HCT116 (cell line): ENCODE measurements at regions not wholly inside any gene's neighbourhood (a gene's known extent, or its start where the extent isn't known, plus 50 kb on each side); places are given as distances from the start of the nearest gene placed in this dataset.

Source experiments
- ELF1 ChIP-seq: IDR thresholded peaks from 2 replicates; pipeline ENCODE4 v1.6.1; 2012; ENCODE audit warnings: low read depth, borderline replicate concordance
- EZH2phosphoT487 ChIP-seq: fragments of 200-600 bp; IDR thresholded peaks from 2 replicates; pipeline ENCODE4 v1.6.1; 2018; ENCODE audit warnings: antibody characterized with exemption, borderline replicate concordance
- POLR2A ChIP-seq: IDR thresholded peaks from 2 replicates; pipeline ENCODE4 v1.7.0; 2011; ENCODE audit warnings: borderline replicate concordance; ENCODE audit not compliant: insufficient read depth, insufficient read length; ENCODE audit errors: extremely low read depth
- POLR2AphosphoS5 ChIP-seq: IDR thresholded peaks from 2 replicates; pipeline ENCODE4 v1.6.1; 2011; ENCODE audit warnings: mild to moderate bottlenecking, low read depth, low read length, moderate library complexity
- RAD21 ChIP-seq: IDR thresholded peaks from 2 replicates; pipeline ENCODE4 v1.6.1; 2012; ENCODE audit warnings: low read depth, mild to moderate bottlenecking
- YY1 ChIP-seq: IDR thresholded peaks from 2 replicates; pipeline ENCODE4 v1.6.1; 2011; ENCODE audit warnings: low read length, low read depth, moderate library complexity, mild to moderate bottlenecking; ENCODE audit not compliant: insufficient replicate concordance; ENCODE audit errors: extremely low read depth
- ZFX ChIP-seq: fragments of 450-650 bp; IDR thresholded peaks from 2 replicates; pipeline ENCODE4 v1.6.1; 2017
- TF ChIP-seq, protein P1 (sequence below), 3 experiments: fragments of 200-600 bp in 1 of 3; sonication (generic) in 1 of 3; IDR thresholded peaks in 2 of 3; conservative IDR thresholded peaks in 1 of 3; 2 replicates each; pipeline ENCODE4 v1.5.1; 2012 to 2017; ENCODE audit warnings: low read depth in 2 of 3, low read length in 2 of 3, antibody characterized with exemption in 1 of 3, borderline replicate concordance in 1 of 3, control low read depth in 1 of 3, mild to moderate bottlenecking in 1 of 3, mixed read lengths in 1 of 3, mixed run types in 1 of 3, moderate library complexity in 1 of 3; ENCODE audit not compliant: insufficient read depth in 1 of 3
- TF ChIP-seq, protein P2 (sequence below): IDR thresholded peaks from 2 replicates; pipeline ENCODE4 v1.6.1; 2011; ENCODE audit warnings: mild to moderate bottlenecking, low read length, moderate library complexity; ENCODE audit not compliant: insufficient replicate concordance; ENCODE audit errors: extremely low read depth
- TF ChIP-seq, protein P3 (sequence below): IDR thresholded peaks from 2 replicates; pipeline ENCODE4 v1.6.1; 2012

DNA sequence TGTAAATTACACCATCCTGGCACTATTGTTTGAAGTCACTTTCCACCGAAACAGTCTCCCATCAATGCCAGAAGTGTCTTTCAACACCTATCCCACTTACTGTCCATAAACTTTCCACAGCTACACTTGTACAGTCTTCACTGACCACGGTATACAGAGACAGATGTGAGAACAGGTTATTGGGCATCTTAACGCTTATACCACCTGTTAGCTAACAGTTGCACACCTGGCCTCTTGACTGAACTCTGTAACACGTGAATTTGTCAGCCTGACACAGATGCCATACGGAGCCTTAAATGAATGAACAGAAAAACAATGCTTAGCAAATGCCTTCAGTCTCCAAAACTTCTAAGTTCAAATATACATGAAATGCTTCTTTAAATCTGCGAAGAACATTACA is 440.5 kb downstream of the SHQ1 start:
- TF ChIP-seq, protein P1, sequence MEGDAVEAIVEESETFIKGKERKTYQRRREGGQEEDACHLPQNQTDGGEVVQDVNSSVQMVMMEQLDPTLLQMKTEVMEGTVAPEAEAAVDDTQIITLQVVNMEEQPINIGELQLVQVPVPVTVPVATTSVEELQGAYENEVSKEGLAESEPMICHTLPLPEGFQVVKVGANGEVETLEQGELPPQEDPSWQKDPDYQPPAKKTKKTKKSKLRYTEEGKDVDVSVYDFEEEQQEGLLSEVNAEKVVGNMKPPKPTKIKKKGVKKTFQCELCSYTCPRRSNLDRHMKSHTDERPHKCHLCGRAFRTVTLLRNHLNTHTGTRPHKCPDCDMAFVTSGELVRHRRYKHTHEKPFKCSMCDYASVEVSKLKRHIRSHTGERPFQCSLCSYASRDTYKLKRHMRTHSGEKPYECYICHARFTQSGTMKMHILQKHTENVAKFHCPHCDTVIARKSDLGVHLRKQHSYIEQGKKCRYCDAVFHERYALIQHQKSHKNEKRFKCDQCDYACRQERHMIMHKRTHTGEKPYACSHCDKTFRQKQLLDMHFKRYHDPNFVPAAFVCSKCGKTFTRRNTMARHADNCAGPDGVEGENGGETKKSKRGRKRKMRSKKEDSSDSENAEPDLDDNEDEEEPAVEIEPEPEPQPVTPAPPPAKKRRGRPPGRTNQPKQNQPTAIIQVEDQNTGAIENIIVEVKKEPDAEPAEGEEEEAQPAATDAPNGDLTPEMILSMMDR (IDR thresholded peaks at IDR 0.05 in 2 of 3, conservative IDR thresholded peaks at IDR 0.05 in 1 of 3; ENCODE audit: borderline replicate concordance in 1 of 3, insufficient read depth in 1 of 3, low read depth in 2 of 3, low read length in 2 of 3) = no peak
- TF ChIP-seq POLR2A (no peak), YY1 (no peak), POLR2AphosphoS5 (no peak), RAD21 (no peak), ZFX (no peak), ELF1 (no peak), EZH2phosphoT487 (no peak)
- TF ChIP-seq, protein P2, sequence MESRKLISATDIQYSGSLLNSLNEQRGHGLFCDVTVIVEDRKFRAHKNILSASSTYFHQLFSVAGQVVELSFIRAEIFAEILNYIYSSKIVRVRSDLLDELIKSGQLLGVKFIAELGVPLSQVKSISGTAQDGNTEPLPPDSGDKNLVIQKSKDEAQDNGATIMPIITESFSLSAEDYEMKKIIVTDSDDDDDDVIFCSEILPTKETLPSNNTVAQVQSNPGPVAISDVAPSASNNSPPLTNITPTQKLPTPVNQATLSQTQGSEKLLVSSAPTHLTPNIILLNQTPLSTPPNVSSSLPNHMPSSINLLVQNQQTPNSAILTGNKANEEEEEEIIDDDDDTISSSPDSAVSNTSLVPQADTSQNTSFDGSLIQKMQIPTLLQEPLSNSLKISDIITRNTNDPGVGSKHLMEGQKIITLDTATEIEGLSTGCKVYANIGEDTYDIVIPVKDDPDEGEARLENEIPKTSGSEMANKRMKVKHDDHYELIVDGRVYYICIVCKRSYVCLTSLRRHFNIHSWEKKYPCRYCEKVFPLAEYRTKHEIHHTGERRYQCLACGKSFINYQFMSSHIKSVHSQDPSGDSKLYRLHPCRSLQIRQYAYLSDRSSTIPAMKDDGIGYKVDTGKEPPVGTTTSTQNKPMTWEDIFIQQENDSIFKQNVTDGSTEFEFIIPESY = no peak
- TF ChIP-seq, protein P3, sequence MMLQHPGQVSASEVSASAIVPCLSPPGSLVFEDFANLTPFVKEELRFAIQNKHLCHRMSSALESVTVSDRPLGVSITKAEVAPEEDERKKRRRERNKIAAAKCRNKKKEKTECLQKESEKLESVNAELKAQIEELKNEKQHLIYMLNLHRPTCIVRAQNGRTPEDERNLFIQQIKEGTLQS = no peak
